HCEC 1CT (cell line): ENCODE measurements at regions not wholly inside any gene's neighbourhood (a gene's known extent, or its start where the extent isn't known, plus 50 kb on each side); places are given as distances from the start of the nearest gene placed in this dataset.
A peak's percentile ranks its signal among the peaks of the same experiment; 100 is the strongest.
"Not testable (repeated sequence)": the region's sequence is repeated elsewhere in the genome, so short reads cannot be mapped to it uniquely, and the experiment has no call there.

Source experiments
- DNase-seq: peaks from one replicate; pipeline ENCODE4 v3.0.0-alpha.2; 2017

DNA sequence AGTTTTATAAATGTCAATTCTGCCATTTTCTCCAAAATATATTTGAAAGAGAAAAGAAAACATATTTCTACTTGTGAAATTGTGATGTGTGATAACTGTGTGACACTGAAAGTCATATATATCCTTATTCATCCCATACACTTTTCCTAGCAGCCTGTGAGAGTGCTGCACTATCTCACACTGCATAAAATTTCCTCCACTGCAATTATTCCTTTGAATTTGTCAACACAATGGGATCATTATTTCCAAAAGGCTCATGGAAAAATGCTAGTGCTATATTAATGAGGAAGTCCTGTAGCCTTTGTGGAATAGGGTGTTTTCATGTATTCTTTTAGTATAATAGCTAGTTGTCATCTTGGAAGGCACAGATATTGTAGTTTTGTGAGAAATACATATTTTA is 504.1 kb downstream of the RPL10L start:
- no peak for DNase-seq

- no peak for DNase-seq
These were observed 504.6 kb downstream of the RPL10L start for GRCh38 chr14:46147024-46147423.

- no peak for DNase-seq
These were observed 511.1 kb downstream of the RPL10L start for GRCh38 chr14:46140445-46140844.

DNA sequence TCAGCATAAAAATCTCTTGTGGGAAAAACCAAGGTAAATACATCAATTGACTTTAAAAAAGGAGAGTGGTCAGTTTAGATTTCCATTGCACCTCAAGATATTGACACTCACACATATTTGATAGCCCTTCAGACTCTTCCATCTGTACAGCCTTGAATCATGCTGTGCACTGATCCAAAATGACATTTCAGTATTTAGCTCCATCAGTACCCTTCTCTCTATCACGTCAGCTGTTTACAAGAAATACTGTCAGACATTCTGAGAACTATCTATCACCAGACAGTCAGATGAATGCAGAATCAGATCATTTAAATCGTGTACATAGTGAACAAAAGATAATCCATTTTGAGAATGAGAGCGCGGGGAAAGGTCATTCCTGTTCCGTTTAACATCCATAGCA is 511.9 kb downstream of the RPL10L start:
- no peak for DNase-seq

GRCh38 chr14:46137786-46138185 is 513.8 kb downstream of the RPL10L start:
- no peak for DNase-seq

DNA sequence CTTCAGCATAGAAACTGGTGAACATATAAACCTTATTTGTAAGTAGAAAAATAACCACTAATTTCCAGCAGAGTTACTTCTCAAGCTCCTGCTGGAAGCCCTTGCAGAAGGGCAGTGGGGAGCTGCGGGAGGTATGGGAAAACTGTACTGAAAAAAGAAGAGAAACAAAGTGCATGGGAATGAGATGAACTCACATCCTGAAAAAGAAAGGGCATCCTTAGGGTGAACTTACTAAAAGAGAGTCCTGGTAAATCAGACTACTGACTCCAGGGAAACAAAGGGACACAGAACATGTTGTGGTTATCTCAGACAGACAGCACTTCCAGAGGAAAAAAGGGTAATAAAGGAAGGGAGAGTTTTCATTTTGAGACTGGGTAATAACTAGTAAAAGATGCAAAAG is 515.1 kb downstream of the RPL10L start:
- no peak for DNase-seq

DNA sequence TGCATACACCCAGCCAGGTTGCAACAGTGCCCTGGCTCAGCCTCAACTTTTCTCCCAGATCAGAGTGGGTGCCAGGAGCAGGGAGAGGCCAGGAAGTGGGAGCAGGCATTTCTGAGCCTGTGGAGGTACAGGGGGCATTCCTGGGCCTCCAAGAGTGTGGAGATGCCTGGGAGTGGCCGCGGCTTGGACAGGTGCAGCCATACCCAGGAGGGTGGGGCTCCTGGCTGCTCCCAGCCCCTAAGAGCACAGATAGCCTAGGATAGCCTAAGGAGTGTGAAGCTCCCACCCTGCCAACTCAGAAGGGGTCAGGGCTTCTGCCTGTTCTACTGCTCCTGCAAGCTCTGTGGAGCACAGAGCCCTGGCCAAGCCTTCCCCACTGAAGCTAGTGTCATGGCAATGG is 543.4 kb downstream of the RPL10L start:
- DNase-seq: no peak

- DNase-seq: not testable (repeated sequence)
These were observed 550.7 kb downstream of the RPL10L start for GRCh38 chr14:46100901-46101300.

- DNase-seq: no peak
These were observed 559.8 kb downstream of the RPL10L start for GRCh38 chr14:46091819-46092218.

- DNase-seq: no peak
These were observed 564.0 kb downstream of the RPL10L start for GRCh38 chr14:46087604-46088003.

- DNase-seq: peak; percentile 53
These were observed 577.5 kb downstream of the RPL10L start for GRCh38 chr14:46074061-46074460.

- DNase-seq: no peak
These were observed 587.7 kb downstream of the RPL10L start for GRCh38 chr14:46063872-46064271.

GRCh38 chr14:46058964-46059563 is 592.5 kb downstream of the RPL10L start:
- DNase-seq: no peak

- DNase-seq: no peak
These were observed 593.8 kb downstream of the RPL10L start for GRCh38 chr14:46057799-46058198.

GRCh38 chr14:46054526-46054925 is 597.1 kb downstream of the RPL10L start:
- peak; percentile 94 for DNase-seq

DNA sequence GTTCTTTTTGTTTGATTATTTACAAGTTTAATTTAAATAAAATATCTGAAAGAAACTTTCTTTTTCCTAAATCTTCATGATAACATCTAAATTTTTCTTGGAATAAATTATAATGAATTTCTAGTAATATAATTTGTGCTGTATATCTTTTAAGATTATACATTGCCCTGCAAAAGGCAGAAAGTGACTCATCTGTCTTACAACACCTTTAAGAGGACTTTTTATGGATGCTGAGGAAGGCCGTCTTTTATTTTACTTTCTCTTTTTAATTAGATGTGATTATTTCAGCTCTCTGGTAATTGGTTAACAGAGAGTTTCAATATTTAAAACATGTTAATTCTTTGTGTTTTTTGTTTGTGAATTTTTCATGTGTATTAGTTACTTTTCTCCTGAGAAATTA is 598.4 kb downstream of the RPL10L start:
- DNase-seq: peak; percentile 44

DNA sequence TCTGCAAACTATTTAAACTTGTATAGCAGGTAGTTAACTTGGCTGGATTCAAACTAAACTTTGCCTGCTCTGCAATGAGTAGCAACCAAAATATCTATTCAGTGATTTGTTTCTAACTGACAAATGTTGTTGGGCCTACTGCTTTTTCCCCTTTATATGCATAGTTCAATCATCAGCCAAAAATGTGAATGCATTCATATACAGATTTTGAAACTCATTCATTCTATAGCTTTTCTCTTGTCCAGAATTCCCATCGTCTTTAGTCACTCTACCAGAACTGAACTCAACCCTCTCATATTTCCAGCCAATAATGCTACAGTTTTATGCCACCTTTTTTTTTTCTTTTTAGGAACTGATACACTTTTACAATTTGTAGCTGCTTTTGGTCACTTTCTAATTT is 599.8 kb downstream of the RPL10L start:
- DNase-seq: peak; percentile 39

- peak; percentile 45 for DNase-seq
These were observed 603.5 kb downstream of the RPL10L start for GRCh38 chr14:46048127-46048526.

- DNase-seq: no peak
These were observed 615.5 kb downstream of the RPL10L start for GRCh38 chr14:46036099-46036498.

DNA sequence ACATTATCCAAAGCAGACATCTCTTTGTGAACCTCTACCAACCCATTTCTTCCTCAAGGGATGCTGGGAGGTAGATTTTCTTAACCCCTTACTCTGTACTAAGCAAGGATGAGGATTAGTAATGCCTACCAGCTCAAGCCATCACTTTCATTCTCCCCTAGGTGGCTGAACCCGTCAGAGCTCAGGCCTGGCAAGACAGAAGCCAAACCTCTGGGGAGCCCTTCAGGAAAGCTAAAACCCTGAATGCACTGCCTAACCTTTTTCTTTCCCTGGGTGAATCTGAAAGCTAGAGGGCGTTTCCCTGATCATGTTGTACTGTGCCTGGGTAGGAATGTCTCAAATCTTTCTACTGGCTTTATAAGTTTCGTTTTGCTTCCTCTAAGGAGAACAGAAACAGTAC is 617.3 kb downstream of the RPL10L start:
- no peak for DNase-seq

DNA sequence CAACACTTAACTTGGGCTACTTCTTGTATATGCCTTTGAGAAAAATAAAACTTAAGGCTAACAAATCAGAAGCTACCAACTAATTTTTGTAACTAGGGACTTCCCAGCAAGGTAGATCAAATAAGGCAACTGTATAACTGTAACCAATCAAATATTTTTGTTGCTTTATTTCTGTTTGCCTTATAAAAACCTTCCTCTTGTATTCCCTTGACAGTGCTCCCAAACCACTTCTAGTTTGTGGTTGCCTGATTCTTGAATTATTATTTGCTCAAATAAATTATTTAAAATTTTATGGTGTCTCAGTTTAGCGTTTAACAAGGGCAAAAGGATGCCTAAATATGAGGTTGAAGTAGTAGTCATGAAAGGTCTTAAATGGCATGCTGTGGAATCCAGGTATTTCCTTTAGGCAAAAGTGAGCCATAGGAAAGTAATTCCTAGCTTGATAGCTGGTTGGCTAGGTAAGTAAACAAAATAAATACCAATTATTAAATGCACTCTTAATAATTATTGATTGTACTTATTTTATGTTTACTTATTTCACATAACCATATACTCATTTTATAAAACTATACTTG is 632.6 kb downstream of the RPL10L start:
- DNase-seq: no peak

DNA sequence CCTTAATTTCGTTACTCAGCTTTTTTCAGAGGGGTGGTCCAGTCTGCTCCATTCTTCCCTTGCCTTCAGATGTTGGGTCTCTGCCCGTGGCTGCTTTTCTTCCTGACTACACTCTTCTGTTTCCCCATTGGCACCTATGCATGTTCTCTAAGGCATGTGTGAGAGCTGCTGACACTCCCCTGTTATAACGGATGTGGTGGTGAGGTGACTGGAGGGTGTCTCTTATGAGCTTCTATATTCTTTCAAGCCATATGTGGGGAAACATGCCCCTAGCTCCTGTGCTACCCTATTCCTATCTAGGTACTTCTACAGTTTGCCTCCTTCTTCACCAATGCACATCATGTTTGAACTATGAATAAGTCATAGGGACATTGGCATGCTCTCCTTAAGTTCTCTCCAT is 643.2 kb downstream of the RPL10L start:
- no peak for DNase-seq

- DNase-seq: no peak
These were observed 653.0 kb downstream of the RPL10L start for GRCh38 chr14:45998554-45998953.

DNA sequence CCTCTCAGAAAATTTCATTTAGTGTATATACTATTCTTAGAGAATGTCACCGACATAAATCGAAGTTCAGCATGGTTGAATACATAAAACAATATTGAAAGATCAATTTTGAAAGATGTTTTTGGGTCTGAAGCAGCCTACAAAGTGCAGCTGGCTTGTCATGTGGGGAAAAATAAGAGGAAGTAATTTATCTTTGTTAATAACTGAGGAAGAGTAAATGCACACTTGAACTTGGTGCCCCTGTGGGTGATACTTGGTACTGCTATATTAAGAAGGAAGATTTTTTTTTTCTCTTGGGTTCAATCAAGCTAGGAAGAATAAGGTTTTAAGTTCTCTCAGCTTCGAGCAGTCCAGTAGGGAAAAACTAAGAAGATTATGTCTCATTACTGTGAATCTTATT is 661.3 kb downstream of the RPL10L start:
- no peak for DNase-seq

DNA sequence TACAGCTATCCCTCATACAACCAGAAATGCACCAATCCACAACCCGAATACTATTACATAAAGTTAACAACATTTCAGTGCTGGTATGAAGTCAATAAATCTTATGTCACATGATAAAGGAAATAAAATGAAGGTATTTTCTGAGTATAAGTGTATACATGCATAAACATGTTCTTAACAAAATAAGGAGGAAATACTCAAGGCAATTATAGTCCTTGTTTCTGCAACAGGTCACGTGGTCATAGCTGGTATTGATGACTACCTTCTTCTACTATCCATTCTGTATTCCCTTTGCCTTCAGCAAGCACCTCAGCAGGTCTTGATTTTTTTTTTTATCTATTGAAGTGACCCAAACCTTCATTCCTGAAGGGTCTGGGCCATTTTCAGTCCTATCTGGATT is 675.6 kb downstream of the RPL10L start:
- DNase-seq: no peak
